Activated T-helper 1 cell treated with anti-CD3 and anti-CD28 coated beads, Interleukin-12 subunit alpha, Interleukin-12 subunit beta, Interleukin-2, Interleukin-4 antibody, amounts not matched to agents 30 ng/mL and 10 ng/mL and 1 ng/mL, durations not matched to agents 14 hours and 24 hours and 36 hours (primary cell): ENCODE measurements at regions not wholly inside any gene's neighbourhood (a gene's known extent, or its start where the extent isn't known, plus 50 kb on each side); places are given as distances from the start of the nearest gene placed in this dataset.
"Not testable (repeated sequence)": the region's sequence is repeated elsewhere in the genome, so short reads cannot be mapped to it uniquely, and the experiment has no call there.

Experiments used
- DNase-seq: peaks from one replicate; pipeline ENCODE4 v3.0.0; 2021; ENCODE audit warnings: low spot score
- H3K27ac Mint-ChIP-seq: one replicate; pipeline ENCODE4 v1.8.0; 2021; ENCODE audit warnings: mild to moderate bottlenecking, mixed read lengths
- H3K27me3 Mint-ChIP-seq: one replicate; pipeline ENCODE4 v1.8.0; 2022; ENCODE audit warnings: mild to moderate bottlenecking, moderate library complexity, mixed read lengths; ENCODE audit not compliant: insufficient read depth
- H3K36me3 Mint-ChIP-seq: one replicate; pipeline ENCODE4 v1.8.0; 2021; ENCODE audit warnings: low read depth, mixed read lengths
- H3K4me1 Mint-ChIP-seq: one replicate; pipeline ENCODE4 v1.8.0; 2021; ENCODE audit warnings: low read depth, mixed read lengths
- H3K4me3 Mint-ChIP-seq: one replicate; pipeline ENCODE4 v1.8.0; 2021; ENCODE audit warnings: mild to moderate bottlenecking, moderate library complexity, mixed read lengths
- H3K9me3 Mint-ChIP-seq: one replicate; pipeline ENCODE4 v1.8.0; 2021; ENCODE audit warnings: mixed read lengths
- intact Hi-C: fragments of 100-400 bp; cut with micrococcal nuclease; formaldehyde crosslinking; loops from one replicate; pipeline ENCODE4 v1.15.1; 2024

GRCh38 chr10:71106151-71106550 lies 106.2 kb upstream of the UNC5B start:
- H3K9me3 Mint-ChIP-seq, H3K27ac Mint-ChIP-seq, H3K4me1 Mint-ChIP-seq, H3K4me3 Mint-ChIP-seq, DNase-seq, intact Hi-C loops, H3K36me3 Mint-ChIP-seq: not testable (repeated sequence)
- H3K27me3 Mint-ChIP-seq: peaks cover 15% of the 10 kb centered on the region

GRCh38 chr10:71107117-71107516 lies 105.3 kb upstream of the UNC5B start:
- not testable (repeated sequence) for DNase-seq

GRCh38 chr10:71108042-71108441 lies 104.3 kb upstream of the UNC5B start:
- H3K27ac Mint-ChIP-seq: peak overlapping the region; percentile 14
- H3K4me1 Mint-ChIP-seq, H3K9me3 Mint-ChIP-seq, H3K36me3 Mint-ChIP-seq, H3K4me3 Mint-ChIP-seq, DNase-seq, intact Hi-C loops: not testable (repeated sequence)
- H3K27me3 Mint-ChIP-seq: peaks cover 16% of the 10 kb centered on the region

More at GRCh38 chr10:71107117-71107516, 105.3 kb upstream of the UNC5B start:
- H3K4me1 Mint-ChIP-seq, H3K9me3 Mint-ChIP-seq, H3K36me3 Mint-ChIP-seq, intact Hi-C loops, H3K4me3 Mint-ChIP-seq, H3K27ac Mint-ChIP-seq: not testable (repeated sequence)
- peaks cover 15% of the 10 kb centered on the region for H3K27me3 Mint-ChIP-seq

GRCh38 chr10:71112138-71112785 lies 100.1 kb upstream of the UNC5B start:
- intact Hi-C loops: no loop called here
- no peaks in the 10 kb centered on the region for H3K4me1 Mint-ChIP-seq
- H3K27ac Mint-ChIP-seq: no peak overlapping the region
- peaks cover 25% of the 10 kb centered on the region for H3K9me3 Mint-ChIP-seq
- H3K4me3 Mint-ChIP-seq: no peak overlapping the region
- H3K27me3 Mint-ChIP-seq: peaks cover 16% of the 10 kb centered on the region
- DNase-seq: no peak
- peaks cover 3% of the 10 kb centered on the region for H3K36me3 Mint-ChIP-seq

GRCh38 chr10:71116426-71116825 lies 95.9 kb upstream of the UNC5B start:
- Mint-ChIP-seq H3K4me3 (no peak overlapping the region), H3K36me3 (peaks cover 3% of the 10 kb centered on the region), H3K9me3 (peaks cover 48% of the 10 kb centered on the region), H3K4me1 (no peaks in the 10 kb centered on the region), H3K27ac (no peak overlapping the region), H3K27me3 (peaks cover 16% of the 10 kb centered on the region)
- DNase-seq: no peak
- intact Hi-C loops: no loop called here

GRCh38 chr10:71117589-71117988 lies 94.8 kb upstream of the UNC5B start:
- H3K27me3 Mint-ChIP-seq: peaks cover 18% of the 10 kb centered on the region
- H3K27ac Mint-ChIP-seq, intact Hi-C loops, H3K36me3 Mint-ChIP-seq, H3K4me1 Mint-ChIP-seq, DNase-seq, H3K4me3 Mint-ChIP-seq: not testable (repeated sequence)
- H3K9me3 Mint-ChIP-seq: peaks cover 43% of the 10 kb centered on the region

- Mint-ChIP-seq H3K4me1 (peaks cover under 1% of the 10 kb centered on the region), H3K9me3 (peaks cover 20% of the 10 kb centered on the region), H3K27ac (no peak overlapping the region), H3K27me3 (peaks cover 31% of the 10 kb centered on the region), H3K36me3 (no peaks in the 10 kb centered on the region), H3K4me3 (no peak overlapping the region)
- intact Hi-C loops: no loop called here
- no peak for DNase-seq
These were observed 89.3 kb upstream of the UNC5B start for GRCh38 chr10:71123023-71123422.

- Mint-ChIP-seq H3K27ac (no peak overlapping the region), H3K4me1 (peaks cover 7% of the 10 kb centered on the region), H3K4me3 (no peak overlapping the region), H3K9me3 (peaks cover 12% of the 10 kb centered on the region), H3K36me3 (no peaks in the 10 kb centered on the region), H3K27me3 (peaks cover 33% of the 10 kb centered on the region)
- intact Hi-C loops: no loop called here
- DNase-seq: no peak
These were observed 87.2 kb upstream of the UNC5B start for GRCh38 chr10:71124921-71125748.

- H3K4me3 Mint-ChIP-seq: no peak overlapping the region
- no peak for DNase-seq
- H3K27ac Mint-ChIP-seq: no peak overlapping the region
- peaks cover 29% of the 10 kb centered on the region for H3K27me3 Mint-ChIP-seq
- no peaks in the 10 kb centered on the region for H3K36me3 Mint-ChIP-seq
- intact Hi-C loops: no loop called here
- peaks cover 7% of the 10 kb centered on the region for H3K9me3 Mint-ChIP-seq
- peaks cover 7% of the 10 kb centered on the region for H3K4me1 Mint-ChIP-seq
These were observed 86.6 kb upstream of the UNC5B start for GRCh38 chr10:71125749-71126107.

GRCh38 chr10:71126432-71126831 lies 85.9 kb upstream of the UNC5B start:
- no peaks in the 10 kb centered on the region for H3K36me3 Mint-ChIP-seq
- peaks cover 7% of the 10 kb centered on the region for H3K4me1 Mint-ChIP-seq
- H3K27ac Mint-ChIP-seq: no peak overlapping the region
- intact Hi-C loops: no loop called here
- DNase-seq: no peak
- no peaks in the 10 kb centered on the region for H3K9me3 Mint-ChIP-seq
- H3K27me3 Mint-ChIP-seq: peaks cover 28% of the 10 kb centered on the region
- no peak overlapping the region for H3K4me3 Mint-ChIP-seq

- DNase-seq: no peak
- Mint-ChIP-seq H3K27ac (no peak overlapping the region), H3K36me3 (no peaks in the 10 kb centered on the region), H3K27me3 (peaks cover 26% of the 10 kb centered on the region), H3K4me3 (no peak overlapping the region), H3K4me1 (peaks cover 7% of the 10 kb centered on the region), H3K9me3 (no peaks in the 10 kb centered on the region)
- intact Hi-C loops: no loop called here
These were observed 85.3 kb upstream of the UNC5B start for GRCh38 chr10:71127104-71127503.

- H3K4me3 Mint-ChIP-seq: no peak overlapping the region
- peaks cover 7% of the 10 kb centered on the region for H3K4me1 Mint-ChIP-seq
- intact Hi-C loops: no loop called here
- no peaks in the 10 kb centered on the region for H3K9me3 Mint-ChIP-seq
- no peak overlapping the region for H3K27ac Mint-ChIP-seq
- DNase-seq: no peak
- H3K36me3 Mint-ChIP-seq: no peaks in the 10 kb centered on the region
- peaks cover 26% of the 10 kb centered on the region for H3K27me3 Mint-ChIP-seq
These were observed 84.6 kb upstream of the UNC5B start for GRCh38 chr10:71127773-71128172.

GRCh38 chr10:71128311-71128980 lies 83.9 kb upstream of the UNC5B start:
- intact Hi-C loops: no loop called here

More at GRCh38 chr10:71128311-71128980, 83.9 kb upstream of the UNC5B start:
- peaks cover 24% of the 10 kb centered on the region for H3K27me3 Mint-ChIP-seq
- peaks cover 7% of the 10 kb centered on the region for H3K4me1 Mint-ChIP-seq
- no peaks in the 10 kb centered on the region for H3K36me3 Mint-ChIP-seq
- DNase-seq: no peak
- no peak overlapping the region for H3K27ac Mint-ChIP-seq
- no peaks in the 10 kb centered on the region for H3K9me3 Mint-ChIP-seq
- no peak overlapping the region for H3K4me3 Mint-ChIP-seq
